ENCODE measurements at regions not wholly inside any gene's neighbourhood (a gene's known extent, or its start where the extent isn't known, plus 50 kb on each side); places are given as distances from the start of the nearest gene placed in this dataset.

DNA sequence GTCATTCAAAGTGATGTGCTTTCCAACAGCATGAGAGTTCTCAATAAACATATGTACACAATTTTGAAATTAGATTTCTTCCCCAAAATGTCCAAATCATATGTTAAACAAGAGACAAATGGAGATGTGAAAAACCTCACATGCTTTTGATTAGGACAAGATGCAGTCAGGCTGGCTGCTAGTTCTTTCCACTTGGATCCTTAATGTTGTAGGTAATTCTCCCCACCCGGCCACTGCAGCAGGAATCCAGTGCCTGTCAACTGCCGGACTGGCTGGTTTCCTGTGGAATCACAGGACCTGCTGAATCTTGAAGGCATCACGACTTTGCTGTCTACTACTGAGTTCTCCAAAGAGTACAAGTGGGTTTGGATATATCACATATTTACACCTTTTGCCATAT lies 138.6 kb upstream of the AKR1E2 start:
- no peaks in the 10 kb centered on the region for H3K36me3 ChIP-seq
- DNase-seq, result no peak
- no peaks in the 10 kb centered on the region for H3K27me3 ChIP-seq
- TF ChIP-seq POLR2A (IDR thresholded peaks at IDR 0.05) (no peak), POLR2AphosphoS5 (IDR thresholded peaks at IDR 0.05) (no peak), EP300 (IDR thresholded peaks at IDR 0.05; ENCODE audit: low read depth) (no peak)
- TF ChIP-seq, protein P1, sequence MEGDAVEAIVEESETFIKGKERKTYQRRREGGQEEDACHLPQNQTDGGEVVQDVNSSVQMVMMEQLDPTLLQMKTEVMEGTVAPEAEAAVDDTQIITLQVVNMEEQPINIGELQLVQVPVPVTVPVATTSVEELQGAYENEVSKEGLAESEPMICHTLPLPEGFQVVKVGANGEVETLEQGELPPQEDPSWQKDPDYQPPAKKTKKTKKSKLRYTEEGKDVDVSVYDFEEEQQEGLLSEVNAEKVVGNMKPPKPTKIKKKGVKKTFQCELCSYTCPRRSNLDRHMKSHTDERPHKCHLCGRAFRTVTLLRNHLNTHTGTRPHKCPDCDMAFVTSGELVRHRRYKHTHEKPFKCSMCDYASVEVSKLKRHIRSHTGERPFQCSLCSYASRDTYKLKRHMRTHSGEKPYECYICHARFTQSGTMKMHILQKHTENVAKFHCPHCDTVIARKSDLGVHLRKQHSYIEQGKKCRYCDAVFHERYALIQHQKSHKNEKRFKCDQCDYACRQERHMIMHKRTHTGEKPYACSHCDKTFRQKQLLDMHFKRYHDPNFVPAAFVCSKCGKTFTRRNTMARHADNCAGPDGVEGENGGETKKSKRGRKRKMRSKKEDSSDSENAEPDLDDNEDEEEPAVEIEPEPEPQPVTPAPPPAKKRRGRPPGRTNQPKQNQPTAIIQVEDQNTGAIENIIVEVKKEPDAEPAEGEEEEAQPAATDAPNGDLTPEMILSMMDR (IDR thresholded peaks at IDR 0.05), result no peak
- H3K27ac ChIP-seq, result no peak overlapping the region
- 67 to 86% methylated on average over 1 to 3 of the region's 3 CpGs for WGBS, 2 donors (ENCODE audit: low coverage in 1 of 2)
- H3K4me3 ChIP-seq, result no peak overlapping the region
- H3K4me1 ChIP-seq, result no peaks in the 10 kb centered on the region
- no peaks in the 10 kb centered on the region for H3K9me3 ChIP-seq
- in situ Hi-C loops (cut with MboI; ENCODE audit: low pct_ligation_motif_present in 1 of 4, low pct_unique_long_range_greater_than_20kb in 1 of 4, low sequenced_read_pairs in 3 of 4), result no loop called here
- intact Hi-C loops (cut with DNase I; ENCODE audit: low total_unique reads), result no loop called here

DNA sequence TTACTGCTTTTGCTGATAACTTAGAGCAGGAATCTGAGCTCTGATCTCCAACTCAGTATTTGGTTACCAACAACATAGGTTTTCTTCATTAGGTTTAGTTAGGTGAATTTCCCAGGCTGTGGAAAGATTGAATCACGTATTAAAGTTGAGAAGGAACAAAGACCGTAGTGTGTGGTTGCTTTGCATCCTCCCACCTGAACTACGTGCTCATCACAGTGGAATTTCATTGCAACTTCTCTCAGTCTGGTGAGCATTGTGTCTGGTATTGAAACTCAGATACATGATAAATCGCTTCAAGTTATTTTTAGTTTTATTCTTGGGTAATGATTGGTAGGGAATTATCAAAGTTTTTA lies 139.4 kb upstream of the AKR1E2 start:
- intact Hi-C loops (cut with DNase I; ENCODE audit: low total_unique reads), result no loop called here

DNA sequence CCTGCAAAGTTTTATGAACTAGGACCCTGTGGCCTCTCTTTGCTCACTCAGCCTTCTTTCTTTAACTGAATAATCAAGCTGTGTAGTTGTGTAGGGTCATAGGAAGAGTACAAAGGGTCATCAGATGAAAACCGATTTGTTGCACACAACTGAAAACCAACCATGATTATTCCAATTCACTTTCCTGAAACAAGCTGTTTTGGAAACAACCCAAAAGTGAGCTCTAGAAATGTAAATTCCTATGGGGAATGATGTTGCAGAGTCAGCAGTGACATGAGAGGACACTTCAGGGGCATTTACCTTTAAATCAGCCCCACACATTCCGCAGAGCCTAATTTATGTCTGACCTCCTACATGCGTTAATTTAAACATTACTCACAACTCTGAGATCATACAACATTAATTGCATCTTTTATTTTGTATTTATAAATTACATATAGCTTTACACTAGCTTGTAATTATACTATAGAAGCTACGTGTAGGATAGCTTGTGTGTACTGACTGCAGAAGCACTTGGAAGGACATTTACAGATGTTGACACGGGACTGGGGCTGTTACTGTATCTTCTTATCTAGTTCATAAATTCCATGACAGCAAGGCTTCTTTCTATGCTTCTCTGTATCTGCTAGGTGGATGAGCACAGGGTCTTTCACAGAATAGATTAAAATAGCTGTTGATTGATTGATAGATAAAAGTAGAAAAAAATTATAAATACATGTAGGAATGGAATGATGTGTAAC lies 139.9 kb upstream of the AKR1E2 start:
- no peaks in the 10 kb centered on the region for H3K9me3 ChIP-seq
- H3K27me3 ChIP-seq, result no peaks in the 10 kb centered on the region
- no peak overlapping the region for H3K27ac ChIP-seq
- no peak overlapping the region for H3K4me3 ChIP-seq
- no peak for TF ChIP-seq EP300 (IDR thresholded peaks at IDR 0.05; ENCODE audit: low read depth)
- no peak for TF ChIP-seq POLR2A (IDR thresholded peaks at IDR 0.05)
- TF ChIP-seq, protein P1 (IDR thresholded peaks at IDR 0.05), result no peak
- no peak for TF ChIP-seq POLR2AphosphoS5 (IDR thresholded peaks at IDR 0.05)
- intact Hi-C loops (cut with DNase I; ENCODE audit: low total_unique reads), result no loop called here
- no peaks in the 10 kb centered on the region for H3K36me3 ChIP-seq
- WGBS, 2 donors (ENCODE audit: low coverage in 1 of 2), result 81 to 82% methylated on average over 4 to 5 of the region's 5 CpGs
- H3K4me1 ChIP-seq, result no peaks in the 10 kb centered on the region
- in situ Hi-C loops (cut with MboI; ENCODE audit: low pct_ligation_motif_present in 1 of 4, low pct_unique_long_range_greater_than_20kb in 1 of 4, low sequenced_read_pairs in 3 of 4), result no loop called here
- no peak for DNase-seq

More for the DNA sequence above, 139.4 kb upstream of the AKR1E2 start:
- Histone ChIP-seq H3K4me1 (no peaks in the 10 kb centered on the region), H3K9me3 (no peaks in the 10 kb centered on the region), H3K27ac (no peak overlapping the region), H3K4me3 (no peak overlapping the region), H3K27me3 (no peaks in the 10 kb centered on the region), H3K36me3 (no peaks in the 10 kb centered on the region)
- in situ Hi-C loops (cut with MboI; ENCODE audit: low pct_ligation_motif_present in 1 of 4, low pct_unique_long_range_greater_than_20kb in 1 of 4, low sequenced_read_pairs in 3 of 4), result no loop called here
- TF ChIP-seq, protein P1 (IDR thresholded peaks at IDR 0.05), result no peak
- TF ChIP-seq POLR2AphosphoS5 (IDR thresholded peaks at IDR 0.05), result no peak
- no peak for TF ChIP-seq EP300 (IDR thresholded peaks at IDR 0.05; ENCODE audit: low read depth)
- no peak for TF ChIP-seq POLR2A (IDR thresholded peaks at IDR 0.05)
- no peak for DNase-seq
- 78 to 85% methylated on average over 3 to 4 of the region's 4 CpGs for WGBS, 2 donors (ENCODE audit: low coverage in 1 of 2)

DNA sequence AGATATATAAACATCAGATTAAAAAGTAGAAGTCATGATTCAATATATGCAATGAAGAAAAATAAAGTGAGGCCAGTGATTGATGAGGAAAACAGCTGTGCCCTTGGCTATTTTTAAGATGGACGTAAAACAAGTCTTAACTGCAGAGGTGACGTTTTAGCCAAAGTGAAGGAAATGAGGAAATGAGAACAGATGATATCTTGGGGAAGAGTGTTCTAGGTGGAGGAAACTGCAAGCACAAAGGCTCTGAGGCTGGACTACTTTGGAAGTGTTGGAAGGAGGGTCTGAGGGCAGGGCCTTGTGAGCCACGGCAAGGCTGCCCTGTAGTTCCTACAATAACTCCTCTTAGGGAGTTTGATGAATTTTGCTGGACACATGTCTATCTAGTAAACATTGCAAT lies 140.5 kb upstream of the AKR1E2 start:
- H3K27ac ChIP-seq, result no peak overlapping the region
- no peaks in the 10 kb centered on the region for H3K27me3 ChIP-seq
- no peaks in the 10 kb centered on the region for H3K36me3 ChIP-seq
- H3K4me1 ChIP-seq, result no peaks in the 10 kb centered on the region
- intact Hi-C loops (cut with DNase I; ENCODE audit: low total_unique reads), result no loop called here
- H3K9me3 ChIP-seq, result no peaks in the 10 kb centered on the region
- H3K4me3 ChIP-seq, result no peak overlapping the region
- in situ Hi-C loops (cut with MboI; ENCODE audit: low pct_ligation_motif_present in 1 of 4, low pct_unique_long_range_greater_than_20kb in 1 of 4, low sequenced_read_pairs in 3 of 4), result no loop called here
- no peak for DNase-seq
- TF ChIP-seq, protein P1 (IDR thresholded peaks at IDR 0.05), result no peak
- TF ChIP-seq EP300 (IDR thresholded peaks at IDR 0.05; ENCODE audit: low read depth), result no peak
- TF ChIP-seq POLR2AphosphoS5 (IDR thresholded peaks at IDR 0.05), result no peak
- no peak for TF ChIP-seq POLR2A (IDR thresholded peaks at IDR 0.05)
- WGBS, 2 donors (ENCODE audit: low coverage in 1 of 2), result 72 to 75% methylated on average over 2 to 3 of the region's 3 CpGs
